ENCODE measurements at regions not wholly inside any gene's neighbourhood (a gene's known extent, or its start where the extent isn't known, plus 50 kb on each side); places are given as distances from the start of the nearest gene placed in this dataset.

DNA sequence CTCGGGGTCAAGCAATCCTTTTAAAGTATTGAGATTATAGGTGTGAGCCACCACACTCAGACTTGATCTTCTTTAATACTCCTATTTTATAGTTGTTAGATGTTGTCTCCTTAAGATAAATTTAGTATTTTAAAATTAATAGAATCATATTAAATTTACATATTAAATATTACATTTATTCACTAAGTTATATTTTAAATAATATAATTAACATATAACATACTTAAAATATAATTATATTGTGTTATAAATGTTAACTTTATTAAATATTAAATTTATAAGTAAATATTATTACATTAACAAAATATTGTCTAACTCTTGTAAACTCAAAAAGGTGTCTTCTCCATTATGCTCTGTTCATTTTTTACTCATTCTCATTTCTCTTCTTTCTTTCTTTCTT is 675.9 kb upstream of the ADGRL4 start:
- no peaks in the 10 kb centered on the region for H3K4me1 Mint-ChIP-seq

DNA sequence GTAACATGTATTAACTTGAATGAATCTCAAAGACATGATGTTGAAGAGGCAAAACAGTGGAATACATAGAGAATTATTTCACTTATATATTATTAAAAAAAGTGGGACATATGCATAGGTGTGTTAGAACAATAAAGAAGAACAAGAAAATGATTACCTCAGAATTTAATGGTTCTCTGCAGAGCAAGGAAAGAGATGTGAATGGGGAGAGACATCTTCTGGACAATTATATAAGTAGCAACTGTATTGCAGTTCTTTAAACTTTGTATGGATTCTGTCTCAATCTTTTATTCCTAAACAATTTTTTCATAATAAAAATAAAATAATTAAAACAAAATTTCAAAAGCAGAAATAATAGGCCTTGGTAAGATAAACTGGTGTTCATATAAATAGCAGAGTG is 674.9 kb upstream of the ADGRL4 start:
- ATAC-seq (ENCODE audit: low read depth) (no peak), DNase-seq (no peak)
- H3K27ac Mint-ChIP-seq, result no peak overlapping the region
- H3K4me1 Mint-ChIP-seq, result no peaks in the 10 kb centered on the region
- ChIA-PET POLR2A (no interaction called here), CTCF (no interaction called here)
- H3K27me3 Mint-ChIP-seq, result no peaks in the 10 kb centered on the region
- H3K4me3 Mint-ChIP-seq, result no peak overlapping the region
- TF ChIP-seq, protein P1, sequence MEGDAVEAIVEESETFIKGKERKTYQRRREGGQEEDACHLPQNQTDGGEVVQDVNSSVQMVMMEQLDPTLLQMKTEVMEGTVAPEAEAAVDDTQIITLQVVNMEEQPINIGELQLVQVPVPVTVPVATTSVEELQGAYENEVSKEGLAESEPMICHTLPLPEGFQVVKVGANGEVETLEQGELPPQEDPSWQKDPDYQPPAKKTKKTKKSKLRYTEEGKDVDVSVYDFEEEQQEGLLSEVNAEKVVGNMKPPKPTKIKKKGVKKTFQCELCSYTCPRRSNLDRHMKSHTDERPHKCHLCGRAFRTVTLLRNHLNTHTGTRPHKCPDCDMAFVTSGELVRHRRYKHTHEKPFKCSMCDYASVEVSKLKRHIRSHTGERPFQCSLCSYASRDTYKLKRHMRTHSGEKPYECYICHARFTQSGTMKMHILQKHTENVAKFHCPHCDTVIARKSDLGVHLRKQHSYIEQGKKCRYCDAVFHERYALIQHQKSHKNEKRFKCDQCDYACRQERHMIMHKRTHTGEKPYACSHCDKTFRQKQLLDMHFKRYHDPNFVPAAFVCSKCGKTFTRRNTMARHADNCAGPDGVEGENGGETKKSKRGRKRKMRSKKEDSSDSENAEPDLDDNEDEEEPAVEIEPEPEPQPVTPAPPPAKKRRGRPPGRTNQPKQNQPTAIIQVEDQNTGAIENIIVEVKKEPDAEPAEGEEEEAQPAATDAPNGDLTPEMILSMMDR (IDR thresholded peaks at IDR 0.05), result no peak
- intact Hi-C loops (cut with micrococcal nuclease), result no loop called here
- peaks cover 5% of the 10 kb centered on the region for H3K9me3 Mint-ChIP-seq
- no peaks in the 10 kb centered on the region for H3K36me3 Mint-ChIP-seq (ENCODE audit: low read depth)

More for the DNA sequence above, 675.9 kb upstream of the ADGRL4 start:
- ChIA-PET POLR2A (no interaction called here), CTCF (no interaction called here)
- Mint-ChIP-seq H3K9me3 (peaks cover 5% of the 10 kb centered on the region), H3K4me3 (no peak overlapping the region), H3K27ac (no peak overlapping the region), H3K27me3 (no peaks in the 10 kb centered on the region), H3K36me3 (ENCODE audit: low read depth) (no peaks in the 10 kb centered on the region)
- no peak for ATAC-seq (ENCODE audit: low read depth)
- TF ChIP-seq, protein P1 (IDR thresholded peaks at IDR 0.05), result no peak
- no peak for DNase-seq
- intact Hi-C loops (cut with micrococcal nuclease), result no loop called here

DNA sequence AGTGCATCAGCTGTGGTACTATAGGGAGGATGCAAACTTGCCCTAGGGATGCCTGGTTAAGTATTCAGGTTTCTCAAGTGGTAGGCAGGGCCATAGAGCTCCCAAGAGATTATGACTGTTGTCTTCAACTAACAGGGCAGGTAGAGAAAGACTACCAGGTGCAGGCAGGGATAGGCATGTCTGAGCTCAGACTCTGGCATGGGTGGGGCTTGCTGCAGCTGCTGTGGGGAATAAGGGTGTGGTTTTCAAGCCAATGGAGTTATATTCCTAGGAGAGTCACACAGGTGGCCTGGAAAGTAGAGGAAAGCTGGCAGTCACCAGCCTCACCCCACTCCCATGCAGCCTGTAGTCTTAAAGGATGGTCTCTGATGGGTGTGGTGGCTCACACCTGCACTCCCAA is 673.4 kb upstream of the ADGRL4 start:
- ATAC-seq (ENCODE audit: low read depth) (no peak), DNase-seq (no peak)
- H3K36me3 Mint-ChIP-seq (ENCODE audit: low read depth), result no peaks in the 10 kb centered on the region
- H3K4me1 Mint-ChIP-seq, result no peaks in the 10 kb centered on the region
- no peak overlapping the region for H3K4me3 Mint-ChIP-seq
- peaks cover 16% of the 10 kb centered on the region for H3K9me3 Mint-ChIP-seq
- ChIA-PET POLR2A (no interaction called here), CTCF (no interaction called here)
- H3K27ac Mint-ChIP-seq, result no peak overlapping the region
- H3K27me3 Mint-ChIP-seq, result no peaks in the 10 kb centered on the region
- TF ChIP-seq, protein P1 (IDR thresholded peaks at IDR 0.05), result no peak
- intact Hi-C loops (cut with micrococcal nuclease), result no loop called here

DNA sequence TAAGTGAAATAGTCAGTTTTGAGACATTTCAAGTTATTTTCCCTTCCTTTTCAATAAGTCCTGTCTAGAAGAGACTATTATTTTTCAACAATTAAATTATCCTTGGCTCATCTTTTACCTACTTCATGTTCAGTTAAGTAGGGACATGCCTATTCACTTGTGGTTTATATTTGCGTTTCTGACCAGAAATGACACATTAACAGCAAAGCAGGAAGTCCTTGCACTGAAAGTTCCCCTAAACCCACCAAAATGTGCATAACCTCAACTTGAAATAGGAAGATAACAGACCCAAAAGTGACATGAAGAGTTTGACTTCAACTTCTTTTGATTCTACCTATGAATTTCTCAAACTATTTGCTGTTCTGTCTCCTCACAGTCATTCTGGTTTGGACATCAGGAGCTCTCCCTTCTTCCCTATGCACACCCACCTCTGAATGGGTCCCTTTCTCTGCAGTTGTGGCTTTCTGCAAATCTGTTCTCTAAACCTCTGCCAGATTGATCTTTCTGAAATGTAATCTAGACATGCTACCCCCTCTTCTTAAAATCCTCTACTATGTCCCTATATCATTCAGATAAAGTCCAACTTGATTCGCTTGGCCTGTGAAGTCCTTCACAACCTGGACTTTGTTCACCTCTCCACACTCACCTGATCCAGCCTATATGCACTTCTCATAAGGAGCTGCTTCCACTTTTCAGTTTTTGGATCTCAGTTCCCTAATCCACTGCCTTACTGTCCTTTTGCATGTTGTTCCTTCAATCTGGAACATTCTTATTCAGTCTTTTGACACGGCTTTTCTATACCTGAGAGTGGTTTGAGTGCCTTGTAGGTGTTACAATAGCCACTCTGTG is 661.5 kb upstream of the ADGRL4 start:
- TF ChIP-seq, protein P1 (IDR thresholded peaks at IDR 0.05), result no peak
- Mint-ChIP-seq H3K4me1 (peaks cover 11% of the 10 kb centered on the region), H3K4me3 (no peak overlapping the region), H3K36me3 (ENCODE audit: low read depth) (no peaks in the 10 kb centered on the region), H3K27ac (peak overlapping the region; percentile 47), H3K27me3 (no peaks in the 10 kb centered on the region), H3K9me3 (no peaks in the 10 kb centered on the region)
- CTCF ChIA-PET, result no interaction called here
- DNase-seq (no peak), ATAC-seq (ENCODE audit: low read depth) (peak; percentile 70)
- POLR2A ChIA-PET, result no interaction called here
- intact Hi-C loops (cut with micrococcal nuclease), result loop anchor here (1.0 to 2.0 kb wide), 2 partner anchors 26 to 43 kb away; no protein-coding TSS in a partner anchor

DNA sequence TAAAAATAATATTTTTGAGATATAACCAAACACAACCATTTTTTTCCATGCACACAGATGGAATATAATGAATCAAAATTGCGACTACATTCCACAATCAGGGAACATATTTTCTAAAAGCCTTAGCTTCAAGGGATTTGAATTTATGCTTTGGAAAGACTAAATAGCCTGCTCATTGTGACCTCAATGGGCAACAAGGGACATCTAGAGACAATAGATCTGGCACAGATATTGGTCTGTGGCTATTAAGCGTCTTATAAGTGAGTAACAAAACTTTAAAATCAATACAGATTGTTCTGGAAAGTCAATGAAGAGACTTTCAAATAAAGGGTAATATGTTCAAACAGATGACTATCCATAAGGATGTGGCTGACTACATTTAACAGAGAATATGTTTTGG is 660.6 kb upstream of the ADGRL4 start:
- POLR2A ChIA-PET, result no interaction called here
- CTCF ChIA-PET, result no interaction called here
- H3K36me3 Mint-ChIP-seq (ENCODE audit: low read depth), result no peaks in the 10 kb centered on the region
- no peaks in the 10 kb centered on the region for H3K27me3 Mint-ChIP-seq
- DNase-seq, result no peak
- H3K4me3 Mint-ChIP-seq, result no peak overlapping the region
- no peak overlapping the region for H3K27ac Mint-ChIP-seq
- TF ChIP-seq, protein P1 (IDR thresholded peaks at IDR 0.05), result no peak
- peaks cover 11% of the 10 kb centered on the region for H3K4me1 Mint-ChIP-seq
- intact Hi-C loops (cut with micrococcal nuclease), result no loop called here
- H3K9me3 Mint-ChIP-seq, result no peaks in the 10 kb centered on the region
- ATAC-seq (ENCODE audit: low read depth), result no peak
